SK-N-MC (cell line): ENCODE measurements at regions not wholly inside any gene's neighbourhood (a gene's known extent, or its start where the extent isn't known, plus 50 kb on each side); places are given as distances from the start of the nearest gene placed in this dataset.

ENCODE experiments used
- EZH2 ChIP-seq: fragments of 200-600 bp; sonication (generic); IDR thresholded peaks from one replicate; pipeline ENCODE4 v1.6.1; 2017; ENCODE audit warnings: antibody characterized with exemption
- POLR2AphosphoS5 ChIP-seq: IDR thresholded peaks from 2 replicates; pipeline ENCODE4 v1.6.1; 2012; ENCODE audit warnings: mild to moderate bottlenecking, low read depth, low read length, borderline replicate concordance

DNA sequence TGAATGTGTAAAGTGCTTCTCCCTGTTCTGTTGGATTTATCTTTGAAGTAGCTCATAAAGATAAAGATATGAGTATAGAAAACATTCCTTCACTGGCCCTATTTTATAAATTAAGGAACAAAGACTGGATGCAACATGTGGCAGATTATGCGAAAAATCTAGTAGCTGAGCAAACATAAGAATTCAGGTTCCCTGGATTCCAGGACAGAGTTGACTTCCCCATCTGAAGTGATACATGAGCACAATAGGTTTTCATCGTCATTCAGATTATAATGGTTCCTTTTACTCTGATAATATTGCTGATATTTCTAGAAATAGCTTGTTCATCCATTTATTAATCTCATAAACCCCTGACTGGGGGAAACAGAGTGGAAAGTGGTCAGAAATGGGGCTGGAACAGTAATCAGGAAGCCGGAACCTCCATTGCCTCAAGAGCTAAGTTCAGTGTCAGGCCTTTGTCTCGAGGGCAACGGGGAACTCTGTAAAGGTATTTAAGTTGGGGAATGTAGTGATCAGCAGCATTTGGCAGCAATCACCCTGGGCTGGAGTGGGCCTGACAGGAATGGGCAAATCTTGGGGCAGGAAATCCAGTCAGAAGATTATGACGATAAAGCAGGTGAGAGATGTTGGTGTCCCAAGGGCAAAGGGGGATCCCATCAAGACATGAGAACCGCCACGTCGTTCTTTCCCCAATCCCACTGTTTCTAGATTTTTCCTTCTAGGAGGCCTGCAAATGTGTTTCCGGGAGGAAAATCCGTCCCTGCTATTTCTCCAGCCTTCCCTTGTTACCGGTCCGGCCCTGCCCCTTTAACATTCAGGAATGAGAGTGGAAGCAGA, 232.5 kb upstream of the SERP2 start:
- TF ChIP-seq POLR2AphosphoS5 (no peak), EZH2 (no peak)
